A549 (cell line): ENCODE measurements at regions not wholly inside any gene's neighbourhood (a gene's known extent, or its start where the extent isn't known, plus 50 kb on each side); places are given as distances from the start of the nearest gene placed in this dataset.

Experiments
- ATAC-seq, 2 experiments: fragments of 200-7000 bp in 1 of 2; fragments of >200 bp in 1 of 2; cut with Nextera tagmentation in 1 of 2; cut with Tn5 transposase in 1 of 2; 3 replicates each; pipeline versions ENCODE4 v1.8.0 to v1.9.1; 2018 to 2020; ENCODE audit warnings: mild to moderate bottlenecking in 1 of 2, moderate library complexity in 1 of 2
- CTCF ChIA-PET: fragments of 300-600 bp; sonication (Branson Sonifier 250); formaldehyde crosslinking; extraction: SDS; loops from one replicate; lab custom pipeline; 2021; ENCODE audit warnings: antibody characterized with exemption, inconsistent platforms; lab: Yijun Ruan, JAX
- POLR2A ChIA-PET: fragments of 350-600 bp; formaldehyde crosslinking; extraction: SDS; loops from one replicate; lab custom pipeline; 2021; ENCODE audit warnings: antibody characterized with exemption, inconsistent platforms; lab: Yijun Ruan, JAX
- DNase-seq, 2 experiments: peaks; one replicate each; pipeline versions ENCODE4 v3.0.0 to v3.0.0-alpha.2; 2011 to 2016; ENCODE audit warnings: low read depth in 1 of 2, low spot score in 1 of 2
- FAIRE-seq: peaks from 2 replicates; lab custom pipeline; 2011; peaks lifted over from hg19 to GRCh38; lab: Jason Lieb, UNC
- H3K27ac ChIP-seq, 2 experiments: fragments of >200 bp; sonication (Bioruptor Twin); formaldehyde crosslinking; 3 replicates each; pipeline ENCODE4 v1.5.1; 2016 to 2017
- H3K4me1 ChIP-seq: fragments of >200 bp; sonication (Bioruptor Twin); formaldehyde crosslinking; 3 replicates; pipeline ENCODE4 v1.6.1; 2016
- H3K4me2 ChIP-seq: fragments of >200 bp; sonication (Bioruptor Twin); formaldehyde crosslinking; 3 replicates; pipeline ENCODE4 v1.6.1; 2016
- H3K4me3 ChIP-seq: fragments of >200 bp; sonication (Bioruptor Twin); formaldehyde crosslinking; 3 replicates; pipeline ENCODE4 v1.5.1; 2016
- H3K9me3 ChIP-seq: fragments of >200 bp; sonication (Bioruptor Twin); formaldehyde crosslinking; 3 replicates; pipeline ENCODE4 v1.6.1; 2016
- ATOH8 ChIP-seq: fragments of 250-450 bp; sonication (Bioruptor Pico); IDR thresholded peaks from 2 replicates; pipeline ENCODE4 v1.5.0; 2020; ENCODE audit warnings: low read depth, mild to moderate bottlenecking, moderate library complexity
- BCL3 ChIP-seq: fragments of >200 bp; sonication (Bioruptor Twin); formaldehyde crosslinking; IDR thresholded peaks from 3 replicates; pipeline ENCODE4 v1.6.1; 2016
- BHLHE40 ChIP-seq: IDR thresholded peaks from 2 replicates; pipeline ENCODE4 v1.6.1; 2012; ENCODE audit warnings: low read depth, low read length, inconsistent platforms
- CBX2 ChIP-seq: fragments of 200-600 bp; sonication (generic); IDR thresholded peaks from 2 replicates; pipeline ENCODE4 v1.6.1; 2016; ENCODE audit warnings: low read depth, mild to moderate bottlenecking, borderline replicate concordance
- E2F6 ChIP-seq: IDR thresholded peaks from 2 replicates; pipeline ENCODE4 v1.6.1; 2012; ENCODE audit warnings: low read depth, borderline replicate concordance
- EHF ChIP-seq: fragments of 250-450 bp; sonication (Bioruptor Pico); IDR thresholded peaks from 2 replicates; pipeline ENCODE4 v1.5.0; 2020; ENCODE audit warnings: mild to moderate bottlenecking
- ESRRA ChIP-seq: fragments of 150-350 bp; IDR thresholded peaks from 2 replicates; pipeline ENCODE4 v1.6.1; 2014; ENCODE audit warnings: mild to moderate bottlenecking, low read length, borderline replicate concordance
- FOXS1 ChIP-seq: fragments of 250-450 bp; sonication (Bioruptor Pico); IDR thresholded peaks from 2 replicates; pipeline ENCODE4 v1.5.0; 2020; ENCODE audit warnings: mild to moderate bottlenecking, moderate library complexity
- HDAC2 ChIP-seq: fragments of 200-600 bp; sonication (generic); IDR thresholded peaks from 2 replicates; pipeline ENCODE4 v1.6.1; 2016
- HOXB5 ChIP-seq: fragments of 250-450 bp; sonication (Bioruptor Pico); IDR thresholded peaks from 2 replicates; pipeline ENCODE4 v1.5.0; 2020; ENCODE audit warnings: mild to moderate bottlenecking, moderate library complexity
- JUNB ChIP-seq: fragments of >200 bp; sonication (Bioruptor Twin); formaldehyde crosslinking; IDR thresholded peaks from 2 replicates; pipeline ENCODE4 v1.6.1; 2016
- MAFK ChIP-seq: fragments of 450-650 bp; IDR thresholded peaks from 2 replicates; pipeline ENCODE4 v1.6.1; 2014; ENCODE audit not compliant: partially characterized antibody
- MAZ ChIP-seq: fragments of 150-350 bp; IDR thresholded peaks from 2 replicates; pipeline ENCODE4 v1.6.1; 2014; ENCODE audit warnings: antibody characterized with exemption, low read depth, low read length, borderline replicate concordance
- NFE2L2 ChIP-seq: fragments of 150-350 bp; conservative IDR thresholded peaks from 2 replicates; pipeline ENCODE4 v1.6.1; 2014; ENCODE audit warnings: low read length
- NPAS2 ChIP-seq: fragments of 250-450 bp; sonication (Bioruptor Pico); IDR thresholded peaks from 2 replicates; pipeline ENCODE4 v1.8.0; 2022; ENCODE audit warnings: mild to moderate bottlenecking, moderate library complexity, borderline replicate concordance
- RCOR1 ChIP-seq: fragments of 150-350 bp; IDR thresholded peaks from 2 replicates; pipeline ENCODE4 v1.6.1; 2014; ENCODE audit warnings: antibody characterized with exemption, low read length, low read depth
- RFX5 ChIP-seq: fragments of 450-650 bp; IDR thresholded peaks from 2 replicates; pipeline ENCODE4 v1.7.1; 2014; ENCODE audit warnings: antibody characterized with exemption, mild to moderate bottlenecking, moderate library complexity
- TFCP2L1 ChIP-seq: fragments of 250-450 bp; sonication (Bioruptor Pico); IDR thresholded peaks from 2 replicates; pipeline ENCODE4 v1.5.0; 2021; ENCODE audit warnings: mild to moderate bottlenecking
- TP53 ChIP-seq: fragments of 250-450 bp; sonication (Bioruptor Pico); IDR thresholded peaks from 2 replicates; pipeline ENCODE4 v1.5.0; 2021; ENCODE audit warnings: mild to moderate bottlenecking, moderate library complexity
- USF2 ChIP-seq: fragments of 450-650 bp; IDR thresholded peaks from 2 replicates; pipeline ENCODE4 v1.6.1; 2014; ENCODE audit warnings: antibody characterized with exemption
- ZNF302 ChIP-seq: fragments of 250-450 bp; sonication (Bioruptor Pico); IDR thresholded peaks from 2 replicates; pipeline ENCODE4 v1.9.0; 2021; ENCODE audit warnings: inconsistent platforms, mild to moderate bottlenecking, moderate library complexity
- ZSCAN20 ChIP-seq: fragments of 250-450 bp; sonication (Bioruptor Pico); IDR thresholded peaks from 2 replicates; pipeline ENCODE4 v1.8.0; 2022; ENCODE audit warnings: mild to moderate bottlenecking, moderate library complexity
- WGBS: methylation state at CpG from one replicate; pipeline ENCODE4 v1.1.6; 2017; ENCODE audit errors: missing lambda C conversion rate; 5-methylcytosine and 5-hydroxymethylcytosine counted together

GRCh38 chr6:141261672-141262060 is 871.1 kb upstream of the GJE1 start:
- TF ChIP-seq BHLHE40 (no peak), TP53 (CRISPR knock-in tag) (no peak), NFE2L2 (no peak), HDAC2 (no peak), RFX5 (no peak), MAFK (no peak), USF2 (no peak), RCOR1 (no peak), BCL3 (no peak), ESRRA (no peak), NPAS2 (CRISPR knock-in tag) (no peak), MAZ (no peak), CBX2 (no peak), FOXS1 (CRISPR knock-in tag) (no peak), HOXB5 (CRISPR knock-in tag) (no peak), EHF (CRISPR knock-in tag) (no peak), ZNF302 (CRISPR knock-in tag) (no peak)
- TF ChIP-seq, all 56 proteins: peak for 0
- no peak for DNase-seq
- no peaks in the 10 kb centered on the region for H3K9me3 ChIP-seq
- ChIA-PET CTCF (no interaction called here), POLR2A (no interaction called here)
- H3K27ac ChIP-seq, result no peak overlapping the region
- H3K4me1 ChIP-seq, result peaks cover 20% of the 10 kb centered on the region
- WGBS, result 79% methylated on average over 4 of the region's 4 CpGs
- no peak overlapping the region for H3K4me3 ChIP-seq
- no peak for FAIRE-seq
- ATAC-seq, result no peak
- H3K4me2 ChIP-seq, result no peak overlapping the region

GRCh38 chr6:141261016-141261671 is 871.6 kb upstream of the GJE1 start:
- POLR2A ChIA-PET, result no interaction called here
- Histone ChIP-seq H3K4me1 (peaks cover 19% of the 10 kb centered on the region), H3K27ac (no peak overlapping the region), H3K9me3 (no peaks in the 10 kb centered on the region), H3K4me3 (no peak overlapping the region), H3K4me2 (no peak overlapping the region)
- CTCF ChIA-PET, result no interaction called here
- DNase-seq (no peak), FAIRE-seq (no peak), ATAC-seq (no peak; a peak in 1 of 6 replicates)
- TF ChIP-seq ATOH8 (CRISPR knock-in tag) (no peak), BHLHE40 (no peak), E2F6 (no peak), JUNB (no peak), TFCP2L1 (CRISPR knock-in tag) (no peak), RFX5 (no peak)
- 88% methylated on average over 7 of the region's 10 CpGs for WGBS

GRCh38 chr6:141260627-141261015 is 872.1 kb upstream of the GJE1 start:
- Histone ChIP-seq H3K4me1 (peaks cover 17% of the 10 kb centered on the region), H3K27ac (no peak overlapping the region), H3K4me3 (no peak overlapping the region), H3K4me2 (no peak overlapping the region), H3K9me3 (no peaks in the 10 kb centered on the region)
- TF ChIP-seq RFX5, result no peak
- TF ChIP-seq ZSCAN20 (CRISPR knock-in tag), result no peak
- TF ChIP-seq BHLHE40, result no peak
- no peak for ATAC-seq
- FAIRE-seq, result no peak
- CTCF ChIA-PET, result no interaction called here
- 87% methylated on average over 6 of the region's 7 CpGs for WGBS
- no peak for DNase-seq
- POLR2A ChIA-PET, result no interaction called here
